Colonic mucosa (tissue), 4 donors: ENCODE measurements at regions not wholly inside any gene's neighbourhood (a gene's known extent, or its start where the extent isn't known, plus 50 kb on each side); places are given as distances from the start of the nearest gene placed in this dataset.
"Not testable (repeated sequence)": the region's sequence is repeated elsewhere in the genome, so short reads cannot be mapped to it uniquely, and the experiment has no call there.

ENCODE experiments used
- DNase-seq: peaks from one replicate; pipeline ENCODE4 v3.0.0-alpha.2; 2020
- H3K27ac ChIP-seq: fragments of 200-600 bp; one replicate; pipeline ENCODE4 v1.8.0; 2021
- H3K27me3 ChIP-seq: fragments of 200-600 bp; one replicate; pipeline ENCODE4 v1.8.0; 2021
- H3K36me3 ChIP-seq: fragments of 200-600 bp; one replicate; pipeline ENCODE4 v1.8.0; 2021
- H3K4me1 ChIP-seq: fragments of 200-600 bp; one replicate; pipeline ENCODE4 v1.8.0; 2021; ENCODE audit warnings: mild to moderate bottlenecking
- H3K4me3 ChIP-seq: fragments of 200-600 bp; one replicate; pipeline ENCODE4 v1.8.0; 2021
- H3K9ac ChIP-seq, 2 donors: one replicate each; pipeline ENCODE4 v1.7.0; 2013; ENCODE audit warnings: control low read depth in 2 of 2, low read depth in 2 of 2, low read length in 2 of 2
- H3K9me3 ChIP-seq: fragments of 200-600 bp; one replicate; pipeline ENCODE4 v1.8.0; 2021
- intact Hi-C: fragments of 100-400 bp; cut with DNase I; formaldehyde crosslinking; loops from one replicate; pipeline ENCODE4 v1.14.1; 2022
- TF ChIP-seq, protein P1 (sequence below): fragments of 200-600 bp; IDR thresholded peaks from one replicate; pipeline ENCODE4 v1.8.0; 2022; ENCODE audit warnings: antibody characterized with exemption, mild to moderate bottlenecking
- donor health status: healthy.
- donor health status: DM: no; HTN: no; CAD: no.
- donor health status: DM: no; HTN: no; CAD: no.

DNA sequence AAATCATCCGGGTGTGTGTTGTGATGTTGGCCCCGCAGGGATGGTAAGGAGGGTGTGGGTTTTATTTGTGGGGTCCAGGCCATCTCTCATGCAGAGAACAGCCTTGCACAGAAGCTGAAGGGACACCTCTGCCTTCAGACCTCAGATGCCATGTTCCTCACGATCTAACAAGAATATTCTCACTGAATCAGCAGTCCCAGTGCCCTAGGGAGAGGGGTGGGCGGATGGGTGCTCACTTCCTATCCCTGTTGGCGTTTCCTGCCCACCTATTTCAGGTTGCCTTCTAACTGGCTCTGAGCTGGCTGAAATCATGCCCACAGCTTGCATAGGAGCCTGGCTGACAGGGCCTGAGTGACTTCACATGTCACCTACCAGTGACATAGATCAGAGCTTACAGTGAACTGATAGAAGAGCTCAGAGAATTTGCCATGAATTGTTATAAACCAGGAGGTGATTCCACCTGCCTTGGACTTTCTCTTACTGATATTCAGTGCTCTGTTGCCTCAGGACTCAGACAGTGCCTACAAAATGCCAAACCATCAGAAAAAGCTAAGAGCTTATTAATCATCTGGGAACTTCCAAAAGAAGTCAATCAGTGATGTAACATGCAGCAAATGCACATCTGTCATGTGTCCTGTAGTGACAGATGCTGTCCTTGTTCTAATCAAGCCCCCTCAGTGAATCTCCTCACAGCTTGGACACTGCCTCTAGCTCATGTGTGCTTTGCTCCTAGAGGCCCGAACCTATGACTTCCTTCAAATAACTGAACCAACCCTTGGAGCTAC lies 186.8 kb upstream of the ADRA1D start:
- H3K27ac ChIP-seq: no peak overlapping the region
- no peaks in the 10 kb centered on the region for H3K27me3 ChIP-seq
- no peak for DNase-seq
- H3K4me1 ChIP-seq: no peaks in the 10 kb centered on the region
- H3K4me3 ChIP-seq: no peak overlapping the region
- no peak overlapping the region for H3K9ac ChIP-seq
- H3K9me3 ChIP-seq: no peaks in the 10 kb centered on the region
- intact Hi-C loops: no loop called here
- no peaks in the 10 kb centered on the region for H3K36me3 ChIP-seq
- TF ChIP-seq, protein P1, sequence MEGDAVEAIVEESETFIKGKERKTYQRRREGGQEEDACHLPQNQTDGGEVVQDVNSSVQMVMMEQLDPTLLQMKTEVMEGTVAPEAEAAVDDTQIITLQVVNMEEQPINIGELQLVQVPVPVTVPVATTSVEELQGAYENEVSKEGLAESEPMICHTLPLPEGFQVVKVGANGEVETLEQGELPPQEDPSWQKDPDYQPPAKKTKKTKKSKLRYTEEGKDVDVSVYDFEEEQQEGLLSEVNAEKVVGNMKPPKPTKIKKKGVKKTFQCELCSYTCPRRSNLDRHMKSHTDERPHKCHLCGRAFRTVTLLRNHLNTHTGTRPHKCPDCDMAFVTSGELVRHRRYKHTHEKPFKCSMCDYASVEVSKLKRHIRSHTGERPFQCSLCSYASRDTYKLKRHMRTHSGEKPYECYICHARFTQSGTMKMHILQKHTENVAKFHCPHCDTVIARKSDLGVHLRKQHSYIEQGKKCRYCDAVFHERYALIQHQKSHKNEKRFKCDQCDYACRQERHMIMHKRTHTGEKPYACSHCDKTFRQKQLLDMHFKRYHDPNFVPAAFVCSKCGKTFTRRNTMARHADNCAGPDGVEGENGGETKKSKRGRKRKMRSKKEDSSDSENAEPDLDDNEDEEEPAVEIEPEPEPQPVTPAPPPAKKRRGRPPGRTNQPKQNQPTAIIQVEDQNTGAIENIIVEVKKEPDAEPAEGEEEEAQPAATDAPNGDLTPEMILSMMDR: no peak

- TF ChIP-seq, protein P1: no peak
- intact Hi-C loops: no loop called here
Measured at GRCh38 chr20:4435225-4435624, 186.1 kb upstream of the ADRA1D start.

GRCh38 chr20:4434681-4435080 lies 185.6 kb upstream of the ADRA1D start:
- H3K4me1 ChIP-seq: no peaks in the 10 kb centered on the region
- no peak for DNase-seq
- H3K27me3 ChIP-seq: no peaks in the 10 kb centered on the region
- TF ChIP-seq, protein P1: no peak
- H3K36me3 ChIP-seq: no peaks in the 10 kb centered on the region
- no peak overlapping the region for H3K27ac ChIP-seq
- H3K9me3 ChIP-seq: no peaks in the 10 kb centered on the region
- intact Hi-C loops: no loop called here
- H3K9ac ChIP-seq: no peak overlapping the region
- no peak overlapping the region for H3K4me3 ChIP-seq

More at GRCh38 chr20:4435225-4435624, 186.1 kb upstream of the ADRA1D start:
- no peak overlapping the region for H3K4me3 ChIP-seq
- H3K27me3 ChIP-seq: no peaks in the 10 kb centered on the region
- DNase-seq: no peak
- H3K36me3 ChIP-seq: no peaks in the 10 kb centered on the region
- H3K9me3 ChIP-seq: no peaks in the 10 kb centered on the region
- no peaks in the 10 kb centered on the region for H3K4me1 ChIP-seq
- H3K9ac ChIP-seq: no peak overlapping the region
- no peak overlapping the region for H3K27ac ChIP-seq

- DNase-seq: no peak
- Histone ChIP-seq H3K9me3 (no peaks in the 10 kb centered on the region), H3K27ac (no peak overlapping the region), H3K9ac (no peak overlapping the region), H3K27me3 (no peaks in the 10 kb centered on the region), H3K36me3 (no peaks in the 10 kb centered on the region), H3K4me1 (no peaks in the 10 kb centered on the region), H3K4me3 (no peak overlapping the region)
- intact Hi-C loops: no loop called here
- TF ChIP-seq, protein P1: no peak
Measured at GRCh38 chr20:4431446-4431845, 182.4 kb upstream of the ADRA1D start.

GRCh38 chr20:4430826-4431225 lies 181.7 kb upstream of the ADRA1D start:
- DNase-seq, H3K27me3 ChIP-seq, H3K4me1 ChIP-seq, H3K4me3 ChIP-seq, H3K9me3 ChIP-seq, intact Hi-C loops, H3K27ac ChIP-seq, H3K36me3 ChIP-seq, H3K9ac ChIP-seq: not testable (repeated sequence)

DNA sequence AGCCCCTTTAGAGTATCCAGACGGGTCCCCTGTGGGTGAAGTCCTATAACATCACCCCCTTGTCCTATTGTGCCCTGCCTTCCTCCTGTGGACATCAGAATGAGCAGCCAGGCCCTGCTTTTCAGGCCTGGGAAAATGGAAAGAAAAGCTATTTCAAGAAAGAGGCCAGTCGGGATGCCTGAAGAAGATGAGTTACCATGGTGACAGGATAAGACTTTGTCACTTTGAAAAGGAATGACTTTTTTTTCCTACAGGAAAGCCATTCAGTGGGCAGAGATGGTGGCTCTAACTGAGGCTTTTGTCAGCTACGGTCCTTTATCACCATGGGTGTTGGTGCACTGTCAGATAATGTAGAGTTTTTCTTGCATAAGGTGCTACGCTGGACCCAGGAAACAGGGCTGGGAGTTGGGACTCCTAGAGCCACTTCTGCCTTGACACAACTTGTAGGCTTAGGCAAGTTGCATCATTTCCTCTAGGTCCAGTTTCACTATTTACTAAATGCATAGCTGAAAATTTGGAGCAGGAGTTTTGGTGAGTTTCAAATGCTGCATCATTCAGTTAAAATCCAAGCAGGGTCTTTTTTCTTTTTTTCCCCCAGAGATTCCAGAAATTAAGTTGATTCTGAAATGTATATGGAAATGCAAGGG lies 179.0 kb upstream of the ADRA1D start:
- Histone ChIP-seq H3K9ac (no peak overlapping the region), H3K27ac (no peak overlapping the region), H3K9me3 (no peaks in the 10 kb centered on the region), H3K36me3 (no peaks in the 10 kb centered on the region), H3K4me3 (no peak overlapping the region), H3K4me1 (no peaks in the 10 kb centered on the region), H3K27me3 (no peaks in the 10 kb centered on the region)
- TF ChIP-seq, protein P1: no peak
- intact Hi-C loops: no loop called here
- DNase-seq: no peak
